ENCODE measurements at regions not wholly inside any gene's neighbourhood (a gene's known extent, or its start where the extent isn't known, plus 50 kb on each side); places are given as distances from the start of the nearest gene placed in this dataset.

DNA sequence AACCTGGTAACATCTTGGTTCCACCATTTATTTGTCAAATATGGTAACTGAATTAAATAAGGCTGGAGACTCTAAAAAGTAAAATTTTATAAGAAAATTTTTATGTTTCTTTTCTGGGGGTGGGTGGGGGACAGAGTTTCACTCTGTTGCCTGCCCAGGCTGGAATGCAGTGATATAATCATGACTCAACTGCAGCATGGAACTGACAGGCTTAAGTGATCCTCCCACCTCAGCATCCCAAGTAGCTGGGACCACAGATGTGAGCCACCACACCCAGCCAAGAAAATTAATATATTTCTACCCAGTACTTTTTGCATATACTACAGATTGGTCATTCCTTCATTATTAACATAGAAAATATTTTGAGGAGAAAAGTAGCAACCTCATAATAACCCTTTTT lies 216.9 kb downstream of the DEPDC1B start:
- TF ChIP-seq, protein P1, sequence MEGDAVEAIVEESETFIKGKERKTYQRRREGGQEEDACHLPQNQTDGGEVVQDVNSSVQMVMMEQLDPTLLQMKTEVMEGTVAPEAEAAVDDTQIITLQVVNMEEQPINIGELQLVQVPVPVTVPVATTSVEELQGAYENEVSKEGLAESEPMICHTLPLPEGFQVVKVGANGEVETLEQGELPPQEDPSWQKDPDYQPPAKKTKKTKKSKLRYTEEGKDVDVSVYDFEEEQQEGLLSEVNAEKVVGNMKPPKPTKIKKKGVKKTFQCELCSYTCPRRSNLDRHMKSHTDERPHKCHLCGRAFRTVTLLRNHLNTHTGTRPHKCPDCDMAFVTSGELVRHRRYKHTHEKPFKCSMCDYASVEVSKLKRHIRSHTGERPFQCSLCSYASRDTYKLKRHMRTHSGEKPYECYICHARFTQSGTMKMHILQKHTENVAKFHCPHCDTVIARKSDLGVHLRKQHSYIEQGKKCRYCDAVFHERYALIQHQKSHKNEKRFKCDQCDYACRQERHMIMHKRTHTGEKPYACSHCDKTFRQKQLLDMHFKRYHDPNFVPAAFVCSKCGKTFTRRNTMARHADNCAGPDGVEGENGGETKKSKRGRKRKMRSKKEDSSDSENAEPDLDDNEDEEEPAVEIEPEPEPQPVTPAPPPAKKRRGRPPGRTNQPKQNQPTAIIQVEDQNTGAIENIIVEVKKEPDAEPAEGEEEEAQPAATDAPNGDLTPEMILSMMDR (IDR thresholded peaks at IDR 0.05; ENCODE audit: insufficient read depth, low read depth, low read length): no peak
- no peak for TF ChIP-seq EZH2 (IDR thresholded peaks at IDR 0.05; ENCODE audit: insufficient read depth, low read length)
